Caco-2 (cell line): ENCODE measurements at regions not wholly inside any gene's neighbourhood (a gene's known extent, or its start where the extent isn't known, plus 50 kb on each side); places are given as distances from the start of the nearest gene placed in this dataset.

Experiments used
- BruUV-seq: library from RNA; stranded (reverse); fragments of 400-500 nt; replicated peaks from 2 replicates; lab custom pipeline; 2021; lab: Mats Ljungman, UMichigan
- CTCF ChIA-PET: fragments of 300-600 bp; sonication (Branson Sonifier 250); formaldehyde crosslinking; loops from one replicate; lab custom pipeline; 2022; ENCODE audit warnings: antibody characterized with exemption; lab: Charles Lee
- POLR2A ChIA-PET: fragments of 300-600 bp; sonication (Branson Sonifier 250); formaldehyde crosslinking; loops from one replicate; lab custom pipeline; 2022; ENCODE audit warnings: antibody characterized with exemption; lab: Charles Lee
- DNase-seq, 2 experiments: peaks; one replicate each; pipeline versions ENCODE4 v3.0.0 to v3.0.0-alpha.2; 2020 to 2022
- H3K27me3 ChIP-seq: replicated peaks from 2 replicates; pipeline ENCODE4 v1.6.0; 2011; ENCODE audit warnings: low read length; ENCODE audit not compliant: control insufficient read depth, insufficient read depth
- H3K36me3 ChIP-seq: 2 replicates; pipeline ENCODE4 v1.5.1; 2011; ENCODE audit warnings: low read length; ENCODE audit not compliant: control insufficient read depth, insufficient read depth
- H3K4me1 ChIP-seq: fragments of 250-450 bp; sonication (Bioruptor Pico); 2 replicates; pipeline ENCODE4 v1.5.1; 2020; ENCODE audit warnings: mild to moderate bottlenecking
- H3K4me3 ChIP-seq: 2 replicates; pipeline ENCODE4 v1.5.1; 2011; ENCODE audit warnings: low read depth, mild to moderate bottlenecking, control low read depth, low read length
- H3K9me3 ChIP-seq: fragments of 250-450 bp; sonication (Bioruptor Pico); 2 replicates; pipeline ENCODE4 v1.5.1; 2020; ENCODE audit warnings: mild to moderate bottlenecking, moderate library complexity
- H3K27ac Mint-ChIP-seq: one replicate; pipeline ENCODE4 v1.8.0; 2022; ENCODE audit warnings: mixed read lengths; ENCODE audit not compliant: unreplicated experiment
- H3K27me3 Mint-ChIP-seq: one replicate; pipeline ENCODE4 v1.8.0; 2022; ENCODE audit warnings: mixed read lengths; ENCODE audit not compliant: insufficient read depth, unreplicated experiment
- H3K36me3 Mint-ChIP-seq: one replicate; pipeline ENCODE4 v1.8.0; 2022; ENCODE audit warnings: mild to moderate bottlenecking, mixed read lengths; ENCODE audit not compliant: insufficient read depth, unreplicated experiment
- H3K4me1 Mint-ChIP-seq: one replicate; pipeline ENCODE4 v1.8.0; 2022; ENCODE audit warnings: low read depth, mixed read lengths; ENCODE audit not compliant: unreplicated experiment
- H3K4me3 Mint-ChIP-seq: one replicate; pipeline ENCODE4 v1.8.0; 2022; ENCODE audit warnings: mild to moderate bottlenecking, moderate library complexity, mixed read lengths; ENCODE audit not compliant: unreplicated experiment
- H3K9me3 Mint-ChIP-seq: one replicate; pipeline ENCODE4 v1.8.0; 2022; ENCODE audit warnings: mixed read lengths; ENCODE audit not compliant: unreplicated experiment
- intact Hi-C: fragments of 100-400 bp; cut with micrococcal nuclease; formaldehyde crosslinking; loops from one replicate; pipeline ENCODE4 v1.10.0; 2022; ENCODE audit not compliant: unreplicated experiment
- TF ChIP-seq, protein P1 (sequence below), 2 experiments: fragments of 200-600 bp in 1 of 2; IDR thresholded peaks; 1 replicate in 1 of 2; 2 replicates in 1 of 2; pipeline versions ENCODE4 v1.5.1 to v1.8.0; 2011 to 2022; ENCODE audit warnings: antibody characterized with exemption in 1 of 2, control low read depth in 1 of 2, inconsistent platforms in 1 of 2, low read depth in 1 of 2, low read length in 1 of 2, mild to moderate bottlenecking in 1 of 2, moderate library complexity in 1 of 2; ENCODE audit not compliant: insufficient read depth in 1 of 2, severe bottlenecking in 1 of 2, unreplicated experiment in 1 of 2

DNA sequence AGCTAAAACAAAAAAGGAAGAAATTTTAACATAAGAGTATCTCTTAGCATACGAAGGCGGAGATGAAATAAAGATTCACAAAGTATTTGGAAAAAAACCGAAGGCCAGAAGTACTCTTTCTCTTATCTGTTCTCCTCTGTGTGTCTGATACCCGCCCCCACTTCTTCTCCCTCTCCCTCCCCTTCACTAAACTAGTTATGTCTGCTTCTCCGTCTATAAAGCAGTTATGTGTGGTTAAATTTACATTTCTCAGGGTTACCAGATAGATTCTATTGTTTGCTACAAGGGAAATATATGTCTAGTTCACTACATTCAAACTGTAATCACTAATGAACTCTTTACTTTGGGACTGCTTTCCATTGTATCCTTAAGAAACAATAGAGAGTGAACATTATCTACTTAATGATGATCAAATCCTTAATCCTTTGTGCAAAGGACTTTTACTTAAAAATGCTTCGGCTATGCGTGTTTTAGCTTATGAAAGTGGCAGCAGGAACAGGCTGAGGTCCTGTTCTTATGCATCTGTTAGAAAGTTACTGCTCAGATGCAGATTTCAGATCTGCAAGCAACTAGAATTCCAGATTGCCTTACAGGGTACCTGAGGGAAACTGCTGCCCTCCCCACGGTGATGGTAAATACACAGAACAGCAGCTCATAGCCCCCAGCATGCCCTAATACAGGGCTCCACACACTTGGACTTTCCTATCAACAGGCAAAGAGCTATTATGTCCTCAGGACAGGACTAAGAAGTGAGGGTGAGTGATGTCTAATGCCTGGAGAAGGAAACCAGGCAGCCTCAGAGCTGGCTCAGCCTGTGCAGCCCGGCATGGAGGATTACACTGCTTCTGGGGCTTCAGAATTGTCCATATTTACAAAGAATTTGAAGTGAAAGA is 273.3 kb downstream of the FZD1 start:
- no peak for DNase-seq
- no peak overlapping the region for H3K4me3 ChIP-seq
- TF ChIP-seq, protein P1, sequence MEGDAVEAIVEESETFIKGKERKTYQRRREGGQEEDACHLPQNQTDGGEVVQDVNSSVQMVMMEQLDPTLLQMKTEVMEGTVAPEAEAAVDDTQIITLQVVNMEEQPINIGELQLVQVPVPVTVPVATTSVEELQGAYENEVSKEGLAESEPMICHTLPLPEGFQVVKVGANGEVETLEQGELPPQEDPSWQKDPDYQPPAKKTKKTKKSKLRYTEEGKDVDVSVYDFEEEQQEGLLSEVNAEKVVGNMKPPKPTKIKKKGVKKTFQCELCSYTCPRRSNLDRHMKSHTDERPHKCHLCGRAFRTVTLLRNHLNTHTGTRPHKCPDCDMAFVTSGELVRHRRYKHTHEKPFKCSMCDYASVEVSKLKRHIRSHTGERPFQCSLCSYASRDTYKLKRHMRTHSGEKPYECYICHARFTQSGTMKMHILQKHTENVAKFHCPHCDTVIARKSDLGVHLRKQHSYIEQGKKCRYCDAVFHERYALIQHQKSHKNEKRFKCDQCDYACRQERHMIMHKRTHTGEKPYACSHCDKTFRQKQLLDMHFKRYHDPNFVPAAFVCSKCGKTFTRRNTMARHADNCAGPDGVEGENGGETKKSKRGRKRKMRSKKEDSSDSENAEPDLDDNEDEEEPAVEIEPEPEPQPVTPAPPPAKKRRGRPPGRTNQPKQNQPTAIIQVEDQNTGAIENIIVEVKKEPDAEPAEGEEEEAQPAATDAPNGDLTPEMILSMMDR (IDR thresholded peaks at IDR 0.05; ENCODE audit: insufficient read depth in 1 of 2, low read depth in 1 of 2, low read length in 1 of 2, severe bottlenecking in 1 of 2, unreplicated experiment in 1 of 2): no peak
- no peaks in the 10 kb centered on the region for H3K36me3 ChIP-seq
- H3K27me3 Mint-ChIP-seq: peaks cover 11% of the 10 kb centered on the region
- no peak overlapping the region for H3K4me3 Mint-ChIP-seq
- CTCF ChIA-PET: no interaction called here
- H3K9me3 ChIP-seq: no peaks in the 10 kb centered on the region
- POLR2A ChIA-PET: no interaction called here
- intact Hi-C loops: no loop called here
- H3K9me3 Mint-ChIP-seq: peaks cover 6% of the 10 kb centered on the region
- no peaks in the 10 kb centered on the region; the same call in 1 of the 2 replicates for H3K27me3 ChIP-seq
- BruUV-seq: no TSS peak
- H3K4me1 Mint-ChIP-seq: no peaks in the 10 kb centered on the region
- H3K27ac Mint-ChIP-seq: no peak overlapping the region
- no peaks in the 10 kb centered on the region for H3K4me1 ChIP-seq
- no peaks in the 10 kb centered on the region for H3K36me3 Mint-ChIP-seq

DNA sequence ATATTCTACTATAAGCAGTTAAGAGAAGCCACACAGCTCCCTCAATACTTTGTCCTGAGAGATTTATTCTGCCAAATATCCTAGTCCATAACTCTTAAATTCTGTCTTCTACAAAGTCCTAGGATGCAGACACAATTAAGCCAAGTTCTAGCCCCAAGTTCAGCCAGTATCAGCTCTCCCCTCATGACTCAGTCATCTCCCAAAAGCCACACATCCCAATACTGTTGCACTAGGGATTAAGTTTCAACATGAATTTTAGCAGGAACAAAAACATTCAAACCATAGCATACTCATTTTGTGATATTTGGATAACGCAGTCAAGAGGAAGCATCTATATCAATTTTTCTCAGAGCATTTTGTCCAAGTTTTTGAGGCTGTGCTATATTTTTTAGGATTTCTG is 277.4 kb downstream of the FZD1 start:
- TF ChIP-seq, protein P1 (IDR thresholded peaks at IDR 0.05; ENCODE audit: insufficient read depth in 1 of 2, low read depth in 1 of 2, low read length in 1 of 2, severe bottlenecking in 1 of 2, unreplicated experiment in 1 of 2): no peak
- H3K27me3 ChIP-seq: no peaks in the 10 kb centered on the region; the same call in 1 of the 2 replicates
- no peak for DNase-seq
- H3K9me3 Mint-ChIP-seq: no peaks in the 10 kb centered on the region
- intact Hi-C loops: no loop called here
- H3K36me3 ChIP-seq: no peaks in the 10 kb centered on the region
- no peaks in the 10 kb centered on the region for H3K4me1 ChIP-seq
- H3K36me3 Mint-ChIP-seq: no peaks in the 10 kb centered on the region
- no TSS peak for BruUV-seq
- no peaks in the 10 kb centered on the region for H3K4me1 Mint-ChIP-seq
- no peak overlapping the region for H3K27ac Mint-ChIP-seq
- ChIA-PET POLR2A (no interaction called here), CTCF (no interaction called here)
- no peak overlapping the region for H3K4me3 Mint-ChIP-seq
- H3K9me3 ChIP-seq: no peaks in the 10 kb centered on the region
- peaks cover 10% of the 10 kb centered on the region for H3K27me3 Mint-ChIP-seq
- no peak overlapping the region for H3K4me3 ChIP-seq

DNA sequence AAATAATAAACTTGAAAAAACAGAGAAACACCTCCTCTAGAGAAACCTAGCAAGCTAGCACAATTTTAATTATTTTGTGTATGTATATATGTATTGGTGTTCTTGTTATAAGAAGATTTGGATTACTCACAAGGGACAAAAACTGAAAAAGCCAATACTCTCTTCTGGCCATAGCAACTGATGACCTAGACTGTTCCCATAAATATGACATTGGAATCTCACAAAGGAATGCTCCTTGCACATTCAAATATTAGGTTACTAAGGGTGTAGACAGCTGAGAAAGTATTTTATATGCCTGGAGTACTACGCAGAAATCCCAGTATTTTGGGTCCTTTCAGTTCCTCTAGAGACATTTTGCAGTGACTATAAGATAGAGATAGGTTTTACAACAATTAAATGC is 279.4 kb downstream of the FZD1 start:
- H3K9me3 ChIP-seq: no peaks in the 10 kb centered on the region
- no peak for DNase-seq
- BruUV-seq: no TSS peak
- no peaks in the 10 kb centered on the region for H3K36me3 Mint-ChIP-seq
- no peaks in the 10 kb centered on the region for H3K36me3 ChIP-seq
- intact Hi-C loops: no loop called here
- TF ChIP-seq, protein P1 (IDR thresholded peaks at IDR 0.05; ENCODE audit: insufficient read depth in 1 of 2, low read depth in 1 of 2, low read length in 1 of 2, severe bottlenecking in 1 of 2, unreplicated experiment in 1 of 2): no peak
- peaks cover 5% of the 10 kb centered on the region for H3K27me3 Mint-ChIP-seq
- H3K4me1 Mint-ChIP-seq: no peaks in the 10 kb centered on the region
- H3K27me3 ChIP-seq: no peaks in the 10 kb centered on the region; the same call in 1 of the 2 replicates
- H3K27ac Mint-ChIP-seq: no peak overlapping the region
- no peaks in the 10 kb centered on the region for H3K9me3 Mint-ChIP-seq
- CTCF ChIA-PET: no interaction called here
- H3K4me3 Mint-ChIP-seq: no peak overlapping the region
- POLR2A ChIA-PET: no interaction called here
- no peak overlapping the region for H3K4me3 ChIP-seq
- no peaks in the 10 kb centered on the region for H3K4me1 ChIP-seq
